Limb (tissue), 2 donors: ENCODE measurements at regions not wholly inside any gene's neighbourhood (a gene's known extent, or its start where the extent isn't known, plus 50 kb on each side); places are given as distances from the start of the nearest gene placed in this dataset.

ENCODE experiments used
- DNase-seq, 2 donors: peaks; one replicate each; pipeline ENCODE4 v3.0.0-alpha.2; 2016; ENCODE audit errors: extremely low spot score in 2 of 2

- no peak for DNase-seq
Measured at GRCh38 chr2:238580486-238580885, 153.8 kb downstream of the ASB1 start.

GRCh38 chr2:238581126-238581525 lies 154.4 kb downstream of the ASB1 start:
- DNase-seq, result no peak

- no peak for DNase-seq
Measured at GRCh38 chr2:238582159-238582558, 155.4 kb downstream of the ASB1 start.

- DNase-seq, result no peak
Measured at GRCh38 chr2:238584617-238585016, 157.9 kb downstream of the ASB1 start.

- peak in 1 of 2 donors; percentile 53 for DNase-seq
Measured at GRCh38 chr2:238585836-238586821, 159.4 kb downstream of the ASB1 start.

DNA sequence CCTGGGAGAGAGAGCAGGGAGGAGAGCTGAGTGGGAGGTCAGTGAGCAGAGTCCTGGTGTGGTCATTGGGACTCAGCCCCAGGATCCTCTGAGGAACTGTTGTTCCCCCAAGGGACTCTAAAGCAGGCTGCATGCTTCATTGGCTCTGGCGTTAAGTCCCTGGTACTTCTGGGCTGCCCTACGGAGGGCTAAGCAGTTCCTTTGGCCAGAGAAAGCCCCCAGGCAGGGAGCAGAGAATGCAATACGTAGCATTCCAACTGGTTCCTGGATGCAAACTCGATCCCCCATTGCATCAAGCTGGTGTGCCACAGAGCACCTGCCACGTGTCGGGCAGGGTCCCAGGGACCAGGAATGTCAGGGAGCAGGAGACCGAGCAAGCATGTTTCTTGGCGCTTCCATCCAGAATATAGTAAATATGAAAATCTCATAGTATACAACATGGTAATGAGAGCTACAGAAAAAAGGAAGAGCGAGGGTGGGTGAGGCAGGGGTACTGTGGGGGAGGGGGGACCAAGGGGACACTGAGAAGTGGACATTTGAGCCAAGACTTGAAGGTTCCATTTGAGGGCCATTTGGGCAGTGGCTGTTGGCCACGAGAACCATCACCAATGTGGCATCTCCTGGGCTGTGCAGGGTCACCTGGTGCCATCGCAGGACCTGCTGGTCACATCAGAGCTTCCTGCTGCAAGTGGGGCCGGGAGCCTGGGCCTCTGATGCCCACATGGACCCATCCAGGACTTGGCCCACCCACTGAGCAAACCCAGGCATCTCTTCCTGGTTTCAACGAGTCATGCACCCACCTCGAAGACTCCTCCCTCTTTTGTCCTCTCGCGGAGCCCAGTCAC lies 160.4 kb downstream of the ASB1 start:
- peak in 1 of 2 donors; percentile 23 for DNase-seq

GRCh38 chr2:238587776-238588660 lies 161.3 kb downstream of the ASB1 start:
- no peak for DNase-seq

- DNase-seq, result no peak
Measured at GRCh38 chr2:238589591-238590460, 163.1 kb downstream of the ASB1 start.

DNA sequence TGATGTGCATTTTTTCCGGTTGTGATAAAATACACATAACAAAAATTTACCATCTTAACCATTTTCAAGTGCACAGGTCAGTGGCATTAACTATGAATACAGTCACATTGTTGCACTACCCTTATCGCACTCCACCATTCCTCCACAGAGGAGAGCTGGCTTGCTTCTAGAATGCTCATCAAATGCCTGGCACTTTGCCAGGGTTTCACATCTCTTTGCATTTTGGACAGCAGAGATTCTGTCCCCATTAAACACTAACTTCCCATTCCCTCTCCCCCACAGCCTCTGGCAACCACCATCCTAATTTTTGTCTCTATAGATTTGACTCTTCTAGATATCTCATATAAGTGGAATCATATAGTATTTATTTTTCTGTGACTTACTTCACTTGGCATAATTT lies 165.0 kb downstream of the ASB1 start:
- no peak for DNase-seq

DNA sequence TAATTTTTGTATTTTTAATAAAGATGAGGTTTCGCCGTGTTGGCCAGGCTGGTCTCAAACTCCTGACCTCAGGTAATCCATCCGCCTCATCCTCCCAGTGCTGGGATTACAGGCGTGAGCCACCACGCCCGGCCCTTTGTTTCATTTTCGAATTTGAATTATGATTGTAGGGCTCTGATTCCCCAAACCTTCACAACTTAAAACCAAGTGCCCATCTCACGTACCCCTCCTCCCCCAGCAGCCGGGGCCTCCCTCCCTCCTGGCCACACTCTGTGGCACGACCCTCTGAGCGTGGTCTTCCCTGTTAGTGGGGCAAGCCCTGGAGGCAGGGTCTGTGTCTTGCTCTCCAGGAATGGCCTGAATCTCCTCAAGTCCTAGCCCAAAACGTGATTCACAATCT lies 166.5 kb downstream of the ASB1 start:
- DNase-seq, result no peak

DNA sequence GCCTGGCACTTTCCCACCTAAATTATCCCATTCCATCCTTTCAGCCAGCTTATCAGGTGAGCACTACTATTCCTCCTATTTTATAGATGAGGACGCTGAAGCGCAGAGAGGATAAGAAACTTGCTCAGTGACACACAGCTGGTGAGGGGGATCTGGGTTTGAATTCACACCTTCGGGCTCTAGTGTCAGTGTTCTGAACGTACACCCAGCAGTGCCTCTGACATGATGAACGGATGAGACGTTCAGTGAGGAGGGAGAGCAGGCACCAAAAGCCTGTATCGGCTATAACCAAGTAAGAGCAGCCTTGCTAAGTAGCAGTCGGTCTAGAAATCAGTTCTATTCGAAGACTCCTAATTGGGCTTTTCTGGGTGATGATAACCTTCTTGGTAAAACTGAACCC lies 167.0 kb downstream of the ASB1 start:
- no peak for DNase-seq

DNA sequence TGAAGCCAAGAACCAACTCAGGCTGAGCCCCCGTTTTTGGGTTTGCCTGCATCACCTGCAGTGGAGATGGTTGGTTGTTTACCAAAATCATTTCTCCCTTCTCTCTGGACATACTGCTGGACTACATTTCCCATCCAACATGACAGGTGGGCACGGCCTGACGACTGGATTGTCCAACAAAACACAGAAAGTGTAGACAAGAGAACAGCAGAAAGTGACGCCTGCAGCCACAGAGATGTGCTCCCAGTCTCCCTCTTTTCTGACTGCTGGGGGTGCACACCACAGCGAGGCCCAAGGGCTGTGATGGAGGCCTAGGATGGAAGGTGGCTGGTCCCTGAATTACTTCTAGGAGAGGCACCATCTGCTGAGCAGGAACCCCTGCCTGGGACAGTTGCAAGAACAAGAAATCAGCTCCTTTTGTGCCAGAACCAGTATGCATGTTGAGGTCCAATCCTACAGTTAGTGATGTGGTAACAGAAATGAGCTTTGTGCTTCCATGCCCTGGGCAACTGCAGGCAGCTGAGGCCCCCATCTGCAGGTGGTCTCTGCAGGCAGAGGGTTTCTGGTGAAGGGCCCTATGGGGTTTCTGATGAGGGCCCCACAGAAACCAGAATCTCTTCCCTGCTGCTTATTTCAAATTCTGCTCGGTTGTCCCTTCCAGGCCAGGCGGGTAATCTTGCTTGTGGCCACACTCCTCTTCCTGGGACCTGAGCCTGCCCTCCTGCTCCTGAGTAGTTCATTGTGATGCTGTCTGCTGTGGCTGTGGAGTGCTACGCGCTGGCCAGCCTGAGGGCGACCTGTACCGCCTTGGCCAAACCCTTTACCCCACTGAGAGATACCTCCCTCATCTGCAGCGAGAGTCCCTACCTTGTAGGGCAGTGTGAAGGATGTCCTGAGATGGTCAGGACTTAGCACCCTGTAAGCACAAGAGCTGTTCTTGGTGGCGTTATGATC lies 168.3 kb downstream of the ASB1 start:
- DNase-seq, result no peak

DNA sequence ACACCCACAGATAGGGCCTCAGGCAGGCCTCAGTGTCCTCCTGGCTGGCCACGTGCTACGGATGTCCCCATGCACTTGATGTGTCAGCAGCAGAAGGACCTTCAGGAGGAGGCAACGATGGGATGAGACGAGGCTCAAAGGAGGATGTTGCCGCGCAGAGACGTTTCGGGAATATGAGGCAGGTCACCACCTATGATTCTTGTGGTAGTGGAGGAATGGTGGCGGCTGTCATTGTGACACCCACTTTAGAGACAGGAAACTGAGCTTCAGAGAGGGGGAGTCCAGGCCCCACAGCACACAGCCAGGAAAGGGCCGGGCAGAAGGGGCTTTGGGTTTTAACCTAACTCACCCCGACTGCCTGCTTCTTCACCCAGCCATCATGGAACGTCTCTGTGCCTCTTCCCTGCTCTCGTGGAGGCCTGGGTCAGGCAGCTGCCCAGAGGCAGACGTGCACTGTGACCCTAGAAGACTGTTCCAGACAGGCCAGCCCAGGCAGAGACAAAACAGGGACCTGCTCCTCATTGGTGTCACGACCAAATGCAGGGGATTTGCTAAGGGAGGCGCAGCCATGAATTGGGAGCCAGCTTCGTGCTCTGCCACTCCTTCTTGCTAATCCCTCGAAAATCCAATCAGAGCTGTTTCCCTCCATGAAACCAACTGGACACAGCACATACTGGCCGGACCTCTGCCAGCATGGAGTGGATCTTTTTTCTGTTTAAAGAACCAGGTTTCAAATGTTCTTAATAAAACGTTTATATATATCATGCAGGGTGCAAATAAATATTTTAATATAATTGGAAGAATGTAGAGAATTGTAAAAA lies 169.2 kb downstream of the ASB1 start:
- DNase-seq, result no peak

DNA sequence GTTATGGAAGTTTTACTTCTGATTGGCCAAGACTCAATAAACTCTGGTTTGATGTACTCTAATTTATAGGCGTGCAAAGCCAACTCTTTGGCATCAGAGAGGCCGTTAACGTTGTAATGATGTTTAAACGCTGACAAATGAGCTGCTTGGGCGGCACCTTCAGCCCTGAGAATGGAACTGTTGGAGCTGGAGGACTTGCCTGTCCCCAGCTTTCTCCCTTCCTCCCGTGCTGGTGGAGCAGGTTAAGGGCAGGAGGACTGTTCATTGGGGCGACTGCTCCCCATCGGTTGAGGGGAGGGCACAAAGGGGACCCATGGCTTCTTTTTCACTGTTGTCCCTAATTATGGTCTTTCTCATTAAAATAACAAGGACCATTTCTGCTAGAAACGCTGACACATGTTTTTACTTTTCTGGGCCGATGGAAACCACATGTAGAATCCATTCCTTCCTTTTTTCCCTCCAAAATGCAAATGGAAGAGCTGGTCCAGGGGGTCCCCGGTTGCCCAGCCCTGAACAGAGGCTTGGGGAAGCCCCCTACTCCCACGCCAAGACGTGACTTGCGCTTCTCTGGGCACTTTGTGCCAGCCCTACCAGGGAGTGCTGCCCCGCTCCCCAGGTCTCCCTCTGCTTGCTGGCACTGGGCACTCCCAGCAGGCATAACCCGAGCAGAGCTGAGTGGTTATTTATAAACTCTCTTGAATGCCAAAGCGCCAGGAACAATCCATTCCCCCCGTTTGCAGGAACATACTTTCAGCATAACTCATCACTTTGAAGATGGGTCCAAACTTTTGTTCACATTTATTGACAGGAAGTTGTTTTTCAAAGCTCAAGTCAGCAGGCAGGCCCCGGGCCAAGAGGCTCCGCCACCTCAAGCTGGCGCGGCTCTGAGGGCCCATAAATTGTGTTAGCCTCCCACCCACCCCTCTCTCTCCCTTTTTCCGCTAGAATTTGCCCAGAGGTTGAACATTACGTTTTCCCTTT lies 170.1 kb downstream of the ASB1 start:
- peak; percentile 68 to 80 for DNase-seq

- DNase-seq, result no peak
Measured at GRCh38 chr2:238597638-238598528, 171.2 kb downstream of the ASB1 start.
